ENCODE measurements at regions not wholly inside any gene's neighbourhood (a gene's known extent, or its start where the extent isn't known, plus 50 kb on each side); places are given as distances from the start of the nearest gene placed in this dataset.

DNA sequence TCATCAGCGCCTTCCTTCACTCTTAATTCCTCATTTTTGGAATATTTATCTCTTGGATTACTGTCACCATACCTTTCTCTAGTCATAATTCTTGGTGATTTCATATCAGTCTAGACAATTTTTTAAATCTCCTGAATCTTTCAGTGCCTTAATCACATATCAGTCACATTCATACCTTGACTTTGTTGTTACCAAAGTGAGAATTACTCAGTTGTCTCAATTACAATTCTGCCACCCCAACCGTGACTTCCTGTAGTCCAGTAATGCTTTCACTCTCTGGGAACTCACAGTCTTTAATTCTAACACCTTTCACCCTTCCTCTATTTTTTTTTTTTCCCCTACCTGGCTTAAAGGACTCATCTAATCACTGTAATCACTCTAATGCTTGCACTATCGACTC lies 1275.3 kb upstream of the TENM3 start:
- TF ChIP-seq POLR2AphosphoS5 (IDR thresholded peaks at IDR 0.05; ENCODE audit: insufficient read depth in 1 of 2, low read depth in 1 of 2), result no peak
- TF ChIP-seq CTCF (IDR thresholded peaks at IDR 0.05), result no peak
- no peak for TF ChIP-seq POLR2A (IDR thresholded peaks at IDR 0.05)

All from vagina (tissue), 2 donors.